CD4-positive, alpha-beta T cell treated with Interferon gamma for 1 hour (primary cell): ENCODE measurements at regions not wholly inside any gene's neighbourhood (a gene's known extent, or its start where the extent isn't known, plus 50 kb on each side); places are given as distances from the start of the nearest gene placed in this dataset.
"Not testable (repeated sequence)": the region's sequence is repeated elsewhere in the genome, so short reads cannot be mapped to it uniquely, and the experiment has no call there.

ENCODE experiments used
- DNase-seq: peaks from one replicate; pipeline ENCODE4 v3.0.0-alpha.2; 2020

DNA sequence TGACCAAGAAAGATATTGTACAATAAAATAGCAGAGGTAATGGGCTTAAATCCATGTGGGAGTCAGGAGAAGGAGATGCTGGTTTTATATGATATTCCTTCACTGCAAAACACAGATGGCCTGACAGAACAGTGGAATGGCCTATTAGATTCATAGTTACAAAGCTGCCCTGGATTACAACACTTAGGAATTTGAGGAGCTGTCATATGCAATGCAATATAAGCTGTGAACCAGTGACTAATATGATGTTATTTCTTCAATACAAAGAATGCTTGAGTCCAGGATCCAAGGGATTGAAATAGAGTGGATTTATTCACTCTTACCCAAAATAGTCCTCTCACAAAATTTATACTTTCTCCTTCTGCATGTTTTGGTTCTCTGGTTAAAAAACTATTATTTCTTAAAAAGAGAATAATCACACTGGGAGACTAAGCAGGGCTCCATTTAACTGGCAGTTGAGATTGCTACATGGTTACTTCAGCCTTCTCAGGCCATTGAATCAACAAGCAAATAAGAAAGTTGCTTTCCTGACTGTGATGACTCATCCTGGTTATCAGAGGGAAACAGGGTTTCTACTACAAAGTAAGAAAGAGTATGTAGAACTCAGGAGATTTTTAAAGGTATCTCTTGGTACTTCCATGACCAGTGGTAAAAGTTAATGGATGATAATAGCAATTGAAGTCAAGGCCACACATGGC is 79.8 kb upstream of the ZPLD1 start:
- no peak for DNase-seq

DNA sequence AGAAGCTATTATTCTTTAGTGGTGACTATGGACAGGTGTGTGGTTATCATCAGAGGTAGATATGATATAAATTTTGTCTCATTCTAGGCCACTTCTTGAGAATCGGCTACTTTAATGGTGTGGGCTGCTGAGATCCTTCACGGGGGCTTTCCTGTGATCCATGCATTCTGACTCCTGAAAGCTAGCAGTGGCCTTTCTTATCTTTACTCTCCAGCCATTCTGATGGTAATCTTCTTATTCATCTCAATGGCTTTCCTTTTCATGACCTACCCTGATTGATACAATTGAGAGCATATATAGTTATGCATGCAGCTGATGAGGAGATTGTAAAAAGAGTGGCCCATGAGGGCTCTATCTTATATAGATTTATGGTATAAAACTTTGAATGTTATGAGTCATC is 78.3 kb upstream of the ZPLD1 start:
- DNase-seq = no peak

DNA sequence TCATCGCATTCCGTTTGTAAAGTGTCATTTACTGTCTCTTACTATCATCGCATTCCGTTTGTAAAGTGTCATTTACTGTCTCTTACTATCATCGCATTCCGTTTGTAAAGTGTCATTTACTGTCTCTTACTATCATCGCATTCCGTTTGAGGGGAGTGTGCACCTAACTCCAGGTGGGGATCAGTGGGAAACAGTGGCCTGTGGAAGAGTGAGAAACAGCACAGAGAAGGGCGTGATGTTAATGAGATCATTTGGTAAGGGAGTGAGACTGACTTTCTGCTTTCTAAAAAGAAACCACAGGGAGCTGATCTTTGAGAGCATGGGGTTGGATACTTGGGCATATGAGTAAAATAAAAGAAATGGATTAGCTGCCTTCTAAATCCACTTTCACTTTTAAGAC is 77.5 kb upstream of the ZPLD1 start:
- DNase-seq = not testable (repeated sequence)

DNA sequence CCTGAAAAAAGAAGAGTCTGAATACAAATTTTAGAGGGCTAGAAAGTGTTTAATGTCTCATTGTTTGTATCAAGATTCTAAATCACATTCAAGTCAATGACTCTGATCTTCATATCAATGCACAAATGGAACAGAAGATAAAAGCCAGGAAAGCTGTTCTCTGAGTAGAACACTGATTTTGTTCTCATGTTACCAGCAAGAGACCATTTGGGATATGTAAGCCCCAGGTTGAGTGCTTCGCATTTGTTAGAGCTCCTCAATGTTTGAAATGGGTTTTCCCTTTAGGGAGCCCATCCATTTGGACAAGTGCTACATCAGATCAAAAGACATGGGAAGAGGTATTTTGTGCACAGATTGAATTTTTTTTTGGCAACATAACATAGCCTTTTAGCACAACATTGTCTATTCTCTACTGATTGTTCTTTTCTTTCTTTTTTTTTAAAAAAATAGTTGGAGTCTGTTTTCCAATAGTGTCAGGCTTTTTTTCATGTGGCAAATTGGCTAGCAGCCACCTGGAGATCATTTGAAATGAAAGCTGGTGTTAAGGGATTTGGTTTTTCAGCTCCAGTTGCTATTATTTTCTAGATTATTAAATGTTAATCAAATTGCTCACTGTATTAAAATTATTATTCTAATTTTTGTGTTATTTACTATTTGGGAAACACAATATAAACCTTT is 74.5 kb upstream of the ZPLD1 start:
- no peak for DNase-seq

- no peak for DNase-seq
These were observed 73.7 kb upstream of the ZPLD1 start for GRCh38 chr3:102361101-102361500.

- not testable (repeated sequence) for DNase-seq
These were observed 68.7 kb upstream of the ZPLD1 start for GRCh38 chr3:102366116-102366515.

- DNase-seq = no peak
These were observed 59.8 kb upstream of the ZPLD1 start for GRCh38 chr3:102374863-102375634.

DNA sequence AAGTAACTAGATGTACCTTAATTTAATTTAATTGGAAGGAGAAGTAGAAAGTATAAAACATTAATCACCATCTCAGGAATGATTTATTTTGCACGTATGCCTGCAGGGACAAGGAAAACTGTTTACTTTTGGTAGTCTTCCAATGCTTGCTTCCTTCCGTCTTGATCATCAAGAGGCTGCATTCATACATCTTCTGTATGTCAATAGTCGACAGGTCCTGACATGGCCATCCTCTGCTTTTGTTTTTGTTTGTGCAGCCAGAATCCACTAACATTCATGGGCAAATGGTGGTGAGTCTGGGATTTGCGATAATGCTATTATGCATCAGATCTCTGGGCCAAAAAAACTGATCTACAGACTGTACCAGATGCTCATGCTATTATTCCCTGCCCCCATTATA is 56.6 kb upstream of the ZPLD1 start:
- DNase-seq = no peak

- DNase-seq = not testable (repeated sequence)
These were observed 52.6 kb upstream of the ZPLD1 start for GRCh38 chr3:102382201-102382600.
